Endothelial cell of umbilical vein (primary cell): ENCODE measurements at regions not wholly inside any gene's neighbourhood (a gene's known extent, or its start where the extent isn't known, plus 50 kb on each side); places are given as distances from the start of the nearest gene placed in this dataset.

Source experiments
- BruUV-seq: library from RNA; stranded (reverse); fragments of 400-500 nt; replicated peaks from 2 replicates; lab custom pipeline; 2021; lab: Mats Ljungman, UMichigan
- CTCF ChIA-PET: fragments of 300-600, 350-600 bp; sonication (Branson Sonifier 250); formaldehyde crosslinking; loops from one replicate; lab custom pipeline; 2021; ENCODE audit warnings: antibody characterized with exemption, inconsistent platforms; lab: Charles Lee
- POLR2A ChIA-PET: fragments of 300-600, 350-600 bp; sonication (Branson Sonifier 250); formaldehyde crosslinking; loops from one replicate; lab custom pipeline; 2021; ENCODE audit warnings: antibody characterized with exemption, inconsistent platforms; lab: Charles Lee
- DNase-seq: peaks from one replicate; pipeline ENCODE4 v3.0.0-alpha.2; 2011; ENCODE audit warnings: low read depth, low spot score
- FAIRE-seq: peaks from 2 replicates; lab custom pipeline; 2011; peaks lifted over from hg19 to GRCh38; lab: Jason Lieb, UNC
- H2AFZ ChIP-seq: 2 replicates; pipeline ENCODE4 v1.6.0; 2012; ENCODE audit warnings: low read depth, low read length, control low read depth, inconsistent platforms
- H3K27ac ChIP-seq: 2 replicates; pipeline ENCODE4 v1.5.1; 2011; ENCODE audit warnings: low read depth, mild to moderate bottlenecking, control low read depth, low read length, moderate library complexity; ENCODE audit not compliant: insufficient read depth
- H3K27me3 ChIP-seq, 2 experiments: 2 replicates each; pipeline versions ENCODE4 v1.6.0 to v1.6.1; 2011; ENCODE audit warnings: low read length in 2 of 2, mixed read lengths in 1 of 2; ENCODE audit not compliant: control insufficient read depth in 2 of 2, insufficient read depth in 2 of 2
- H3K36me3 ChIP-seq, 2 experiments: 2 replicates in 1 of 2; 3 replicates in 1 of 2; pipeline ENCODE4 v1.5.1; 2011; ENCODE audit warnings: low read length in 2 of 2, mild to moderate bottlenecking in 1 of 2, moderate library complexity in 1 of 2; ENCODE audit not compliant: control insufficient read depth in 2 of 2, insufficient read depth in 2 of 2; ENCODE audit errors: extremely low read depth in 1 of 2
- H3K4me1 ChIP-seq: 3 replicates; pipeline ENCODE4 v1.5.1; 2011; ENCODE audit warnings: mild to moderate bottlenecking, low read length; ENCODE audit not compliant: control insufficient read depth, insufficient read depth; ENCODE audit errors: extremely low read depth
- H3K4me2 ChIP-seq: 2 replicates; pipeline ENCODE4 v1.6.1; 2011; ENCODE audit warnings: low read length, control low read depth, mixed read lengths; ENCODE audit not compliant: insufficient read depth
- H3K4me3 ChIP-seq, 3 experiments: fragments of 200-600 bp in 1 of 3; sonication (generic), shearing (Covaris generic) in 1 of 3; replicated peaks in 1 of 3; 2 replicates each; pipeline ENCODE4 v1.5.1; 2011 to 2016; ENCODE audit warnings: control low read depth in 3 of 3, low read length in 3 of 3, mild to moderate bottlenecking in 2 of 3, inconsistent platforms in 1 of 3, low read depth in 1 of 3, moderate library complexity in 1 of 3; ENCODE audit not compliant: insufficient read depth in 1 of 3
- H3K79me2 ChIP-seq: 2 replicates; pipeline ENCODE4 v1.6.0; 2012; ENCODE audit warnings: low read length, inconsistent platforms; ENCODE audit not compliant: control insufficient read depth, insufficient read depth
- H3K9ac ChIP-seq: replicated peaks from 2 replicates; pipeline ENCODE3; 2011; ENCODE audit warnings: low read length, control low read depth; ENCODE audit not compliant: insufficient read depth; ENCODE audit errors: extremely low read depth
- H3K9me1 ChIP-seq: replicated peaks from 3 replicates; pipeline ENCODE4 v1.6.0; 2011; ENCODE audit warnings: mild to moderate bottlenecking, low read length; ENCODE audit not compliant: control insufficient read depth, insufficient read depth; ENCODE audit errors: extremely low read depth
- H3K9me3 ChIP-seq: replicated peaks from 2 replicates; pipeline ENCODE4 v1.5.1; 2012; ENCODE audit warnings: low read length, inconsistent platforms; ENCODE audit not compliant: control insufficient read depth, insufficient read depth
- H4K20me1 ChIP-seq: replicated peaks from 2 replicates; pipeline ENCODE3; 2011; ENCODE audit warnings: mild to moderate bottlenecking, low read length; ENCODE audit not compliant: control insufficient read depth, insufficient read depth; ENCODE audit errors: extremely low read depth
- EZH2 ChIP-seq: IDR thresholded peaks from 2 replicates; pipeline ENCODE4 v1.6.1; 2012; ENCODE audit warnings: borderline replicate concordance, low read depth, mild to moderate bottlenecking, moderate library complexity, low read length, inconsistent platforms; ENCODE audit not compliant: severe bottlenecking
- FOS ChIP-seq: IDR thresholded peaks from 2 replicates; pipeline ENCODE4 v1.6.1; 2011; ENCODE audit warnings: mild to moderate bottlenecking, low read length, moderate library complexity, borderline replicate concordance; ENCODE audit not compliant: insufficient read depth
- GATA2 ChIP-seq: IDR thresholded peaks from 2 replicates; pipeline ENCODE4 v1.7.0; 2011; ENCODE audit warnings: low read depth, mild to moderate bottlenecking, moderate library complexity, mixed read lengths, low read length; ENCODE audit not compliant: insufficient read length, insufficient read depth
- JUN ChIP-seq: IDR thresholded peaks from 2 replicates; pipeline ENCODE4 v1.6.1; 2011; ENCODE audit warnings: borderline replicate concordance, low read depth; ENCODE audit not compliant: insufficient read length, insufficient read depth
- MYC ChIP-seq: IDR thresholded peaks from one replicate; pipeline ENCODE4 v1.6.1; 2011; ENCODE audit warnings: mild to moderate bottlenecking, low read depth, low read length
- POLR2A ChIP-seq: IDR thresholded peaks from 2 replicates; pipeline ENCODE4 v1.6.1; 2012; ENCODE audit warnings: low read depth, mild to moderate bottlenecking, control low read depth, low read length
- POLR2AphosphoS5 ChIP-seq: IDR thresholded peaks from 2 replicates; pipeline ENCODE4 v1.6.1; 2012; ENCODE audit warnings: low read depth, mild to moderate bottlenecking, control low read depth, low read length, moderate library complexity; ENCODE audit not compliant: insufficient read depth
- dilution Hi-C: fragments of 300-500 bp; cut with MboI; formaldehyde crosslinking; loops from one replicate; pipeline ENCODE4 v1.15.0; 2019; ENCODE audit warnings: low sequenced_read_pairs; ENCODE audit not compliant: extremely low pct_ligation_motif_present
- intact Hi-C: fragments of 100-400 bp; cut with micrococcal nuclease; formaldehyde crosslinking; loops from one replicate; pipeline ENCODE4 v1.10.0; 2022
- TF ChIP-seq, protein P1 (sequence below): IDR thresholded peaks from 2 replicates; pipeline ENCODE4 v1.6.1; 2011; ENCODE audit not compliant: insufficient read depth, insufficient read length
- TF ChIP-seq, protein P2 (sequence below), 2 donors: IDR thresholded peaks; 1 replicate in 1 of 2; 2 replicates in 1 of 2; pipeline ENCODE4 v1.5.1; 2011; ENCODE audit warnings: low read length in 2 of 2, mild to moderate bottlenecking in 2 of 2, moderate library complexity in 2 of 2, control low read depth in 1 of 2, inconsistent platforms in 1 of 2, low read depth in 1 of 2; ENCODE audit not compliant: insufficient read depth in 1 of 2; ENCODE audit errors: extremely low read depth in 1 of 2

- Histone ChIP-seq H3K27me3 (no peaks in the 10 kb centered on the region), H2AFZ (no peak overlapping the region), H3K9me3 (no peaks in the 10 kb centered on the region), H3K27ac (no peak overlapping the region), H3K4me3 (no peak overlapping the region), H3K4me1 (no peaks in the 10 kb centered on the region), H4K20me1 (no peaks in the 10 kb centered on the region), H3K9me1 (no peaks in the 10 kb centered on the region), H3K79me2 (no peaks in the 10 kb centered on the region), H3K9ac (no peak overlapping the region), H3K36me3 (no peaks in the 10 kb centered on the region), H3K4me2 (no peak overlapping the region)
- POLR2A ChIA-PET: no interaction called here
- no peak for FAIRE-seq
- TF ChIP-seq MYC: no peak
- TF ChIP-seq JUN: no peak
- no peak for TF ChIP-seq EZH2
- TF ChIP-seq, protein P1, sequence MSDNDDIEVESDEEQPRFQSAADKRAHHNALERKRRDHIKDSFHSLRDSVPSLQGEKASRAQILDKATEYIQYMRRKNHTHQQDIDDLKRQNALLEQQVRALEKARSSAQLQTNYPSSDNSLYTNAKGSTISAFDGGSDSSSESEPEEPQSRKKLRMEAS: no peak
- no peak for TF ChIP-seq FOS
- no peak for TF ChIP-seq POLR2AphosphoS5
- no peak for TF ChIP-seq POLR2A
- TF ChIP-seq, protein P2, sequence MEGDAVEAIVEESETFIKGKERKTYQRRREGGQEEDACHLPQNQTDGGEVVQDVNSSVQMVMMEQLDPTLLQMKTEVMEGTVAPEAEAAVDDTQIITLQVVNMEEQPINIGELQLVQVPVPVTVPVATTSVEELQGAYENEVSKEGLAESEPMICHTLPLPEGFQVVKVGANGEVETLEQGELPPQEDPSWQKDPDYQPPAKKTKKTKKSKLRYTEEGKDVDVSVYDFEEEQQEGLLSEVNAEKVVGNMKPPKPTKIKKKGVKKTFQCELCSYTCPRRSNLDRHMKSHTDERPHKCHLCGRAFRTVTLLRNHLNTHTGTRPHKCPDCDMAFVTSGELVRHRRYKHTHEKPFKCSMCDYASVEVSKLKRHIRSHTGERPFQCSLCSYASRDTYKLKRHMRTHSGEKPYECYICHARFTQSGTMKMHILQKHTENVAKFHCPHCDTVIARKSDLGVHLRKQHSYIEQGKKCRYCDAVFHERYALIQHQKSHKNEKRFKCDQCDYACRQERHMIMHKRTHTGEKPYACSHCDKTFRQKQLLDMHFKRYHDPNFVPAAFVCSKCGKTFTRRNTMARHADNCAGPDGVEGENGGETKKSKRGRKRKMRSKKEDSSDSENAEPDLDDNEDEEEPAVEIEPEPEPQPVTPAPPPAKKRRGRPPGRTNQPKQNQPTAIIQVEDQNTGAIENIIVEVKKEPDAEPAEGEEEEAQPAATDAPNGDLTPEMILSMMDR (IDR thresholded peaks at IDR 0.05; ENCODE audit: extremely low read depth in 1 of 2, insufficient read depth in 1 of 2, low read depth in 1 of 2, low read length in 2 of 2): no peak
- TF ChIP-seq GATA2: no peak
- dilution Hi-C loops: no loop called here
- BruUV-seq: no TSS peak
- intact Hi-C loops: no loop called here
- no peak for DNase-seq
- CTCF ChIA-PET: no interaction called here
Measured at GRCh38 chr11:15607361-15608036, 492.8 kb downstream of the INSC start.
